ENCODE measurements at regions not wholly inside any gene's neighbourhood (a gene's known extent, or its start where the extent isn't known, plus 50 kb on each side); places are given as distances from the start of the nearest gene placed in this dataset.

- Mint-ChIP-seq H3K4me1 (peaks cover 2% of the 10 kb centered on the region), H3K27ac (no peak overlapping the region), H3K4me3 (no peak overlapping the region), H3K27me3 (ENCODE audit: low read depth in 3 of 3) (peaks cover 0 to 4% (median 2%) of the 10 kb centered on the region in 3 donors), H3K9me3 (no peaks in the 10 kb centered on the region), H3K36me3 (no peaks in the 10 kb centered on the region)
- Histone ChIP-seq H3K4me2 (replicated peaks; ENCODE audit: extremely low read depth, low read length, poor library complexity, severe bottlenecking) (no peak overlapping the region), H2AFZ (ENCODE audit: insufficient read depth, low read depth, low read length, poor library complexity, severe bottlenecking) (no peak overlapping the region), H3K27ac (ENCODE audit: low read depth in 1 of 2, low read length in 2 of 2) (no peak overlapping the region), H3K79me2 (ENCODE audit: insufficient read depth, low read length) (no peaks in the 10 kb centered on the region), H3K4me1 (ENCODE audit: control insufficient read depth in 1 of 2, insufficient read depth in 2 of 2, low read length in 2 of 2) (no peaks in the 10 kb centered on the region), H3K9me3 (replicated peaks in 1 of 2; ENCODE audit: control insufficient read depth in 1 of 2, insufficient read depth in 1 of 2, low read length in 2 of 2) (no peaks in the 10 kb centered on the region), H4K20me1 (ENCODE audit: insufficient read depth, low read length) (no peaks in the 10 kb centered on the region), H3K4me3 (replicated peaks in 1 of 3; ENCODE audit: low read depth in 2 of 3, low read length in 3 of 3) (no peak overlapping the region), H3K9ac (ENCODE audit: insufficient read depth, low read length, poor library complexity, severe bottlenecking) (no peak overlapping the region), H3K27me3 (ENCODE audit: control insufficient read depth in 2 of 2, insufficient read depth in 2 of 2, low read length in 2 of 2) (no peaks in the 10 kb centered on the region), H3K36me3 (replicated peaks in 1 of 2; ENCODE audit: control insufficient read depth in 1 of 2, insufficient read depth in 2 of 2, low read length in 2 of 2) (no peaks in the 10 kb centered on the region)
- intact Hi-C loops (cut with micrococcal nuclease), result no loop called here
- TF ChIP-seq, protein P1, sequence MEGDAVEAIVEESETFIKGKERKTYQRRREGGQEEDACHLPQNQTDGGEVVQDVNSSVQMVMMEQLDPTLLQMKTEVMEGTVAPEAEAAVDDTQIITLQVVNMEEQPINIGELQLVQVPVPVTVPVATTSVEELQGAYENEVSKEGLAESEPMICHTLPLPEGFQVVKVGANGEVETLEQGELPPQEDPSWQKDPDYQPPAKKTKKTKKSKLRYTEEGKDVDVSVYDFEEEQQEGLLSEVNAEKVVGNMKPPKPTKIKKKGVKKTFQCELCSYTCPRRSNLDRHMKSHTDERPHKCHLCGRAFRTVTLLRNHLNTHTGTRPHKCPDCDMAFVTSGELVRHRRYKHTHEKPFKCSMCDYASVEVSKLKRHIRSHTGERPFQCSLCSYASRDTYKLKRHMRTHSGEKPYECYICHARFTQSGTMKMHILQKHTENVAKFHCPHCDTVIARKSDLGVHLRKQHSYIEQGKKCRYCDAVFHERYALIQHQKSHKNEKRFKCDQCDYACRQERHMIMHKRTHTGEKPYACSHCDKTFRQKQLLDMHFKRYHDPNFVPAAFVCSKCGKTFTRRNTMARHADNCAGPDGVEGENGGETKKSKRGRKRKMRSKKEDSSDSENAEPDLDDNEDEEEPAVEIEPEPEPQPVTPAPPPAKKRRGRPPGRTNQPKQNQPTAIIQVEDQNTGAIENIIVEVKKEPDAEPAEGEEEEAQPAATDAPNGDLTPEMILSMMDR (IDR thresholded peaks at IDR 0.05), result no peak
- DNase-seq, result no peak
- no CpG with 5 or more reads among the region's 3 CpGs for WGBS (ENCODE audit: insufficient coverage)
Observed at GRCh38 chr9:108479989-108480652, 375.7 kb downstream of the ACTL7B start.

GRCh38 chr9:108478431-108479332, 377.1 kb downstream of the ACTL7B start:
- Mint-ChIP-seq H3K36me3 (no peaks in the 10 kb centered on the region), H3K4me3 (no peak overlapping the region), H3K9me3 (no peaks in the 10 kb centered on the region), H3K27me3 (ENCODE audit: low read depth in 3 of 3) (peaks cover 0 to 4% (median 2%) of the 10 kb centered on the region in 3 donors), H3K4me1 (peaks cover 2% of the 10 kb centered on the region), H3K27ac (peak overlapping the region in 4 of 7 donors; percentile 47 to 66 (median 58))
- Histone ChIP-seq H3K36me3 (replicated peaks in 1 of 2; ENCODE audit: control insufficient read depth in 1 of 2, insufficient read depth in 2 of 2, low read length in 2 of 2) (no peaks in the 10 kb centered on the region), H3K27ac (ENCODE audit: low read depth in 1 of 2, low read length in 2 of 2) (no peak overlapping the region), H3K4me1 (ENCODE audit: control insufficient read depth in 1 of 2, insufficient read depth in 2 of 2, low read length in 2 of 2) (no peaks in the 10 kb centered on the region), H3K4me3 (replicated peaks in 1 of 3; ENCODE audit: low read depth in 2 of 3, low read length in 3 of 3) (no peak overlapping the region), H3K9ac (ENCODE audit: insufficient read depth, low read length, poor library complexity, severe bottlenecking) (no peak overlapping the region), H3K27me3 (ENCODE audit: control insufficient read depth in 2 of 2, insufficient read depth in 2 of 2, low read length in 2 of 2) (no peaks in the 10 kb centered on the region), H3K4me2 (replicated peaks; ENCODE audit: extremely low read depth, low read length, poor library complexity, severe bottlenecking) (no peak overlapping the region), H2AFZ (ENCODE audit: insufficient read depth, low read depth, low read length, poor library complexity, severe bottlenecking) (no peak overlapping the region), H3K79me2 (ENCODE audit: insufficient read depth, low read length) (no peaks in the 10 kb centered on the region), H3K9me3 (replicated peaks in 1 of 2; ENCODE audit: control insufficient read depth in 1 of 2, insufficient read depth in 1 of 2, low read length in 2 of 2) (no peaks in the 10 kb centered on the region), H4K20me1 (ENCODE audit: insufficient read depth, low read length) (no peaks in the 10 kb centered on the region)
- intact Hi-C loops (cut with micrococcal nuclease), result no loop called here
- DNase-seq, result peak; percentile 24 to 51 (median 24)
- 93% methylated on average over 9 of the region's 11 CpGs for WGBS (ENCODE audit: insufficient coverage)
- TF ChIP-seq, protein P1 (IDR thresholded peaks at IDR 0.05), result no peak

Measured in CD14-positive monocyte (primary cell).